GM13976 (cell line): ENCODE measurements at regions not wholly inside any gene's neighbourhood (a gene's known extent, or its start where the extent isn't known, plus 50 kb on each side); places are given as distances from the start of the nearest gene placed in this dataset.

Experiments
- DNase-seq: peaks from one replicate; pipeline ENCODE4 v3.0.0; 2012; ENCODE audit warnings: low spot score
- CTCF ChIP-seq: IDR thresholded peaks from 2 replicates; pipeline ENCODE4 v1.5.1; 2012; ENCODE audit warnings: borderline replicate concordance, mild to moderate bottlenecking; ENCODE audit not compliant: insufficient read depth; ENCODE audit errors: extremely low read depth, missing control alignments, control extremely low read depth
- in situ Hi-C: fragments of 300-500 bp; cut with MboI; formaldehyde crosslinking; loops from one replicate; pipeline ENCODE4 v1.12.0; 2022; ENCODE audit warnings: low sequenced_read_pairs, mixed read lengths, inconsistent platforms; ENCODE audit not compliant: unreplicated experiment

GRCh38 chr13:47673009-47673850 lies 327.8 kb downstream of the SUCLA2 start:
- no peak for TF ChIP-seq CTCF
- in situ Hi-C loops, result no loop called here
- DNase-seq, result no peak

- TF ChIP-seq CTCF, result no peak
- in situ Hi-C loops, result no loop called here
- no peak for DNase-seq
Measured at GRCh38 chr13:47672245-47673008, 328.6 kb downstream of the SUCLA2 start.

- no peak for TF ChIP-seq CTCF
- no peak for DNase-seq
- in situ Hi-C loops, result no loop called here
Measured at GRCh38 chr13:47671776-47672175, 329.3 kb downstream of the SUCLA2 start.

GRCh38 chr13:47665043-47665442 lies 336.0 kb downstream of the SUCLA2 start:
- in situ Hi-C loops, result no loop called here
- no peak for DNase-seq
- no peak for TF ChIP-seq CTCF

- in situ Hi-C loops, result no loop called here
- TF ChIP-seq CTCF, result no peak
- DNase-seq, result no peak
Measured at GRCh38 chr13:47661076-47661475, 340.0 kb downstream of the SUCLA2 start.

GRCh38 chr13:47656651-47657050 lies 344.4 kb downstream of the SUCLA2 start:
- DNase-seq, result no peak
- in situ Hi-C loops, result no loop called here
- no peak for TF ChIP-seq CTCF
